Hematopoietic multipotent progenitor cell (in vitro differentiated cells): ENCODE measurements at regions not wholly inside any gene's neighbourhood (a gene's known extent, or its start where the extent isn't known, plus 50 kb on each side); places are given as distances from the start of the nearest gene placed in this dataset.
"Not testable (repeated sequence)": the region's sequence is repeated elsewhere in the genome, so short reads cannot be mapped to it uniquely, and the experiment has no call there.

Experiments
- DNase-seq, 3 donors: peaks; one replicate each; pipeline ENCODE4 v3.0.0-alpha.2; 2011 to 2015; ENCODE audit warnings: low read depth in 2 of 3, low spot score in 2 of 3

DNA sequence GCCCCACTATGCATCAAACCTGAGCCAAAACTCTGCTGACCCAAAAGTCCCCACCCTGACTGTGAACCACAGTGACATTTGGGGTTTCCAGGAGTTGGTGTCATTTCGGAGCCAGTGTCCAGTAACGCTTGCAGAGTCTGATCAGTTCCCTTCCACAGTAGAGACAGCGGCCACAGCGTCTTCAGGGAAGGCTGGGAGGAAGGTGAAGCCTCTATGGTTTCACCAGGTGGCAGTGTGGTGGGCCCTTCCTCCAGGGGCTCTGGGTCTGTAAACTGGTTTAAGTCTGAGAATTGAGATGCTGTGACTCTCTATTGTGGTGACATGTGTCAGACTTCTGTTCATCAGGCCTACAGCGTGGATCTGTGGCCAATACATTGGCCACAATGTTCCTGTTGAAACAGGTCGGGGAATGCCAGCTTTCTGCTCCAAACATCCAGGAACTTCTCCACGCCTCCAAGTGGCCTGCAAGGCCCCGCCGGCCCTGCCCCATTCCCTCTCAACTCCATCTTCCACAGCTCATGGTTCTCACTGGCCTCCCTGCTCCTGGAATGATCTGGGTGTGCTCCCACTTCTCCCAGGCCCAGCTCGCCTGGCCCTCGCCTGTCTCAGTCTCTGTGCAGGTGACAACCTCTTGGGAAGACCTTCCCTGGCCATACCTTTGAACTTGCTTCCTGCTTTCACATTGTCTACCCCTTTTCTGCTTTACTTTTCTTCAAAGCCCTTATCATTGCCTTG lies 124.5 kb upstream of the FAM20C start:
- DNase-seq: peak in 2 of 3 donors; percentile 27 to 28

DNA sequence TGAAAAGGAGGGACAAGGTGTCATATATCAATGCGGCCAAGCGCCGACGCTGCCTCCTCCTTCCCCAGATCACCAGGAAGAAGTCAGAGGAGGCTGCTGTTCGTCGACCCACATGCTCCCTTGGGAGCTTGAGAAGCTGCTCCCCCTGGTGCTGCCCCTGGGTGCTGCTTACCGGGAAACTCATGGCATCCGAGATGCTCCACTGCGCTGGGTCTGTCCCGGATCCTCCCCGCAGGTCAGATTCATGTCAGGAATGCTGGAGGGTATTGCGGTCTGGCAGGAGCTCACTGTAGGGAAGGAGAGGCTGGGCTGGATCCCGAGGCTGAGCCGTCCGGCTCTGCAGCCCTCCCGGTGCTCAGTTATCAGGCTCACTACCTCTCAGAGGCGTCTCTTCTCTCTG lies 123.7 kb upstream of the FAM20C start:
- no peak for DNase-seq

DNA sequence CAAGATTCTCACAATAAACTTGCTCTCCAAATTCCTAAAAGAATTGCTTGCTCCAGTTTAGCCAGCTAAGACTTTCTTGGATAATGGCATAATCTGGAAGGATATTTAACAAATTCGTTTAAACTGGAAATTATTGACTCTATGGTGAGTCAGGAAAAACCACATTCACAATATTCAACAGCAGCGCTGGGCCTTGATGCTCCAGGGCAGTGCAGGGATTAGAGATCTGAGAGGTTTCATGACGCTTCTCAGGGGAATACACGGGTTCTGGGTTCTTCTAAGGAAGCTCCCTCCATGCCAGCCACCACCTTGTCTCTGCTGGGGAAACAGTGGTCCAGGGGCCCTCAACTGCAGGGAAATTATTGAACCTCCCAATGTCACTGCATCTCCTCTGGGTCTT lies 123.3 kb upstream of the FAM20C start:
- DNase-seq: not testable (repeated sequence)

DNA sequence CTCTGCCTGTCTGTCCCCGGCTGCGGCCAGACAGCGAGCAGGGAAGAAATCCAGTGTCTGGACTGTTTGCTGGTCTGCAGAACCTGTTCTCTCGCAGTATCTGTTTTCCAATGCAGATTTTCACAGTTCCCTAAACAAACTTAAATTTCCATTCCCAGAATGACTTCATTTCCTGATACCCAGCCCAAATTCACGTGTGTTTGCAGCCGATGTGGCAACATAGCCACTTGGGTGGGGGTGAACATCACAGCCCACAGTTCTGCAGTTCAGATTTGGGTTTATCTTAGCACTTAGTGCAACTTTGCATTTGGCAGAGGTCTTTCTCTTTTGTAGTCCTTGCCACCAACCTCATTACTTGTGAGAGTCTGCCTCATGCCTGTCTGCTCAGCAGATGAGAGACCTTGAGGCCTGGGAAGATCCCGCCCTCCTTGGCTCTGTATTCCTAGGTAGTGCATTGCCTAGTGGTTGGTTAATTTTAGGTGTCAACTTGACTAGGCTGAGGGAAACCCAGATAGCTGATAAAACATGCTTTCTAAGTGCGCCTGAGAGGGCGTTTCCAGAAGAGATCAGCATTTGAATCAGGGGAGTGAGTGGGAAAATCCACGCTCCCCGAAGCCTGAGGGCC lies 122.8 kb upstream of the FAM20C start:
- DNase-seq: not testable (repeated sequence)

DNA sequence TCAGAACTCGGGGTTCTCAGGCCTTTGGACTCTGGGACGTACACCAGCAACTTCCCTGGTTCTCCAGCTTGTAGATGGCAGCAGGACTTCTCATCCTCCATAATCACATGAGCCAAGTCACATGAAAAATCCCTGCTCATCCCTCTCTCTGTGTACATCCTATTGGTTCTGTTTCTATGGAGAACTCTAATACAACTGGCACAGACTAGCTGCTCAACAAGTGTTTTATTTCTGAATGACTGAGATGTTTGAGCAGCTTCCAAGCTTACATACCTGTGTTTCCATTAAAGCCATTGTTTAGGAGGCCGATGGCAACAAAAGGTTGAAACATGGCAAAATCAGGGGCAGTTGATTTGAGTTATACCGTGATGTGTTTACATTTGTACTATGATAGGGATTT lies 122.2 kb upstream of the FAM20C start:
- DNase-seq: not testable (repeated sequence)

DNA sequence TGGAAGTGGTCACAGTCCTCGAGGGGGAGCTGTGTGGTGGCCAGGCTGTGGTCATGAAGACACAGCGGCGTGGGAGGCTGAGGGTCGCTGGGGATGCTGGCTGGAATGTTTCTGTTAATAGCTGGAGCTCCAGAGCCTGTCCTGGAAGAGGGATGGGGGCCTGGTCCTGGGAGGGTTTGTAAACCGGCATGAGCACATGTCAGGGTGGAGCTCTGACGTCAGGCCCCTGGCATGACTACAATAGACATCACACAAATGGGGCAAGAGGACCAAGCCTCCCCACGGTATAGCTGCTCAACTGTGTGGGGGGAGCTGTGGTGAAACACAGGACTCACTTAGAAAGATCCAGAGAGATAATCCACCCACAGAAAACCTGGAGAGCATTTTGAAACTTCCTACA lies 121.4 kb upstream of the FAM20C start:
- not testable (repeated sequence) for DNase-seq

DNA sequence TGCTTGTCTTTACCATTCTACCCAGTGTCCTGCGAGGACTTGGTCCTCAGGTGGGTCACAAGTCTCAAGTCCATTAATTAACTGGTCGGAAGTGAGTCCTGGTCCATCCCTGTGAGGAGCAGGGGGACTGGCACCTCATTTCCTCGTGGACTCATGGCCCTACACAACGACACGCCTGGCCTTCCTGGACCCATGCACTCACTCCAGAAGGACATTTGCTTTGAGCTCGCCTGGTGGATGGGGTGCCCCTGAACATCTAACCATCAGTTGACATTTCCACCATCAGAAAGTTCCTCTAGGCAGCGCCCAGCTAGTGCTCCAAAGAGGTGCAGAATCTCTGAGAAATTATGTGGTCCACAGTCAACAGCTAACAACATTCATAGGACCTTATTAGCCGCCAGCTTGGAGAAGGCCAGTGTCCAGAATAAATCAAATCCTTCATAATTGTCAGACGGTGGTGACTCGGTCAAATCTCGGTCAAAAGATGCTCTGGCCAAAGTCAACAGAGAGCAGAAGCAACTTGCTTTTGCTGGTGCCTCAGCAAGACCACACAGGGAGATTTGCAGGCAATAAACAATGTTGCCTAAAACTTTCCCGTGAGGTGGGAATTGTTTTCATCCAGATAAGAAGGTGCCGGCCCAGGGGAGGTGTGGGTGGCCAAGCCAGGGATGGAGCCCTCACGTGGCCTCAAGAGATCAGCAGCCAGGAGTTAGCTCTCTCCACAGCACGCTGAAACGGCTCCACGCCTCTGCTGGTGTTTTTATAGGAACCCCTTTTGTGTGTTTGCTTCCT lies 119.9 kb upstream of the FAM20C start:
- not testable (repeated sequence) for DNase-seq

DNA sequence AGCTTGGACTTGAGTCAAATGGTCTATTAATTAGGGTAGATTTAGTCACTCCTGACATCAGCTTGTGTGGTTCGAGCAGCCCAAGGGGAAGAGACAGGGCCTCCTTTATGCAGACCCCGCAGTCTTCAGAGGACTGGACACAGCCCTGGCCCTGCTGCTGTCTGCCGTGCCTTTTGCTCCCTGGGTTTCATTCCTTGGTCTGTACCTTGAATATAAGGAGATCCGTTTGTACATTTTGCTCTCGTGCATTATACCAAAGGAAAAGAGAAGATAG lies 119.4 kb upstream of the FAM20C start:
- DNase-seq: not testable (repeated sequence)

DNA sequence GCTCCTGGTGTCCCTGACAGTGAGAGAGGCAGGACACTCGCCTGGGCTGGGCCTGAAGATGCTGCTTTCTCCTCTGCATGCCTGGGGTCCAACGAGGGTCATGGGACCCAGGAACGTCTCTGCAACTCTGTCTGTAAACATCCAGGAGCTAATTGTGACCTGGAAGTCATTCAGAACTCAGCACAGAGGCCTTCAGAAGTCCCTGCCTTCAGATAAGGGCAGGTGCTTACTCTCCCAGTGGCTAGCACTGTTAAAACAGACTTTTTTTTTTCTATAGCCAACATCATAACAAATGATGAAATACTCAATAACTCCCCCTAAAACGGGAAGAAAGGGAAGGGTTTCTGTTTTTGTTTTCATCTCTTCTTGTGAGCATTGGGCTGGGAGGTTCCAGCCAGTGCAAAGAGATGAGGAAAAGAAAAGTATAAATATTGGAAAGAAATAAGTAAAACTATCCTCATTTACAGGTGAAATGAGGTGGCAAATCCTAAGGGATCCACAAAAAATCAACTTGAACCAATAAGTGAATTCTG lies 118.3 kb upstream of the FAM20C start:
- not testable (repeated sequence) for DNase-seq

DNA sequence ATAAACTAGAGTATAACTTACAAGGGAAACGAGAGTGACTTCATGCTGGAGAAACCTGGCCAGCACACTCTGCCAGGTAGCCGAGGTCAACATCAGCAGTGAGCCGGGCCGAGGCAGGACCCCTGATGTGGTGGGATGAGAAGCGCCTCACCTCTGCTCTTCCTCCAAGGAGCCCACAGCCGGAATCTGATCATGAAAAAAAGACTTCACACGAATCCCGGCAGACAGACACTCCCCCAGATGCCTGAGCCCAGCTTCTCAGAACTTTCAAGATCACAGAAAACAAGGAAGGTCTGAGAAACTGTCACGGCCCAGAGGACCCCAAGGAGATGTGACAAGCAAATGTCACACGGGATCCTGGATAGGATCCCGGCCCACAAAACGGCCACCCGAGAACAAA lies 116.9 kb upstream of the FAM20C start:
- not testable (repeated sequence) for DNase-seq

DNA sequence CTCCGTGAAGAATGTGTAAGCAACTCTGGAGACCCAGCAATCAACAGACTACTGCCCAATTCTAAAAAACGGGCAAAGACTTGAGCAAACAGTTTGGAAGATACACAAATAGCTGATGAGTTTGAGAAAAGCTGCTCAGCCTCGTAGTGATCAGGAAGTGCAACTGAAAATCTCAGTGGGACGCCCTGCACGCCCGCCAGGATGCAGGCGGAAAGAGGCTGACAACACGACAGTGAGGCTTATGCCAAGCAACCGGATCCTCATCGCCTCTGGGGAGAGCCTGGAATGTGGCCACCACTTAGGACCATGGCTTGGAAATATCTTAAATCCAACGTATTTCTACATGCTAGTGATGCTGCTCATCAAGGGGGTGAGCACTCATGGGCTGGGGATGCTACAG lies 116.2 kb upstream of the FAM20C start:
- not testable (repeated sequence) for DNase-seq

DNA sequence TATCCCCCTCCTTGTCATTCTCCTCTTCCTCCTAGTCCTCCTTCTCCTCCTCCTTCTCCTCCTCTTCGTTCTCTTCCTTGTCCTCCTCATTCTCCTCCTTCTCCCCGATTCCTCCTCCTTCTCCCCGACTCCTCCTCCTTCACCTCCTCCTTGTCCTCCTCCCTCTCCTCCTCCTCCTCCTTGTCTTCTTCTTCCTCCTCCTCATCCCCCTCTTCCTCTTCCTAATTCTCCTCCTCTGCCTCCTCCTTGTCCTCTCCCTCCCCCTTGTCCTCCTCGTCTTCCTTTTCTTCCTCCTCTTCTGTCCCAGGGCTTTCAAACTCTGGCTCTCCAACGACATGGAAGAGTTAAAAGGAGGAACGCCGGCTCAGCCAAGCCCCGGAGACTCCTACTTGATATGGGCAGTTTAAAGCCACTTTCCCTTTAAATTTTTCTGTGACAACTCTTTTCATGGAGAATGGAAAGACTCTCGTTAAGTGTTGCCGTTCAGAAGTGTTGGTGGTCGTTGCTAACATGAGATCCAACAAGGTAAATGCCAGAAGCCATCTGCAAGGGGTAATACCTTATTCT lies 115.5 kb upstream of the FAM20C start:
- DNase-seq: not testable (repeated sequence)

DNA sequence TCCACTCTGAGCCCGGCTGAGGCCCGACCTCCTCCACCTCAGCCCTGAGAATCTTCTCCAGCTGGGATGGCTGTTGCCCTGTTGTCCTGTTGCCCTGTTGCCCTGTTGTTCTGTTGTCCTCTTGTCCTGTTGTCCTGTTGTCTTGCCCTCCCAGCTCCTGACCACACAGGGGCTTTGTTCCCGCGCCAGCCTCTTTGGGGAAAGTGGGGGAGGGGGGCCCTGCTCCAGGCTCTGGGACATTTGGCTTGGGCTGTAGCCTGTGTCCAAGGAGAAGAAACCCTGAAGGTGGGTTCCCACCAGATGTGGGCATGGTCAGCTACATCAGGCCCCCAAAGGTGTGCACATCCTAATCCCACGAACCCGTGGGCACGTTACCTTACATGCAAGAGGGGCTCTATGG lies 113.5 kb upstream of the FAM20C start:
- DNase-seq: not testable (repeated sequence)

DNA sequence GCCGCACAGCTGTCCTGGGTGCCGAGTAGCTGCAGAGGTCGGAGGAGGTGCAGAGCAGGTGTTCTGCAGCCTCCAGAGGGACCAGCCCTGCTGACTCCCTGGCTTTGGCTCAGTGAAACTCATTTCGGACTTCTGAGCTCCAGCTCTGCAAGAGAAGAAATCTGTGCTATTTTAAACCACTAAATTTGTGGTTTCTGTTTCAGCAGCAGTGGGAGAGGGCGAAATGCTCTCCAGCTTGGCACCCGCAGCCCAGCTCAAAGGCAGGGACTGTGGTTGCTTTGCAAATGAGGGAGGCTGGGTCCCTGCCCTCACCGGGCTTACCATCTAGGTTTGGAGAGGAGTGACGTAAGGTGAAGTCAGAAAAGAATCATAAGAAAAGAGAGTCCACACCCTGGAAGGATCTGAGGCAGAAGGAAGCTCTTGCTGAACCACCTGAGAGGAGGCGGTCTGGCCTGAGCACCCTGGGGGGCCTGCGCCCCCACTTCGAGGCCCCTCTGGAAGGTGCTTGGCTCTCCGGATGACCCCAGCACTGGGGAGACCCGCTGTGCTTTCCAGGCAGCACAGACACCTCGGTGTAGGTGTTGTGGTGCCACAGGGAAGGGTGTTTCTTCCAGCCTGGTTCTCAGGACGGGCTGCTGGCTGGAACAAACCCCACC lies 112.8 kb upstream of the FAM20C start:
- not testable (repeated sequence) for DNase-seq

DNA sequence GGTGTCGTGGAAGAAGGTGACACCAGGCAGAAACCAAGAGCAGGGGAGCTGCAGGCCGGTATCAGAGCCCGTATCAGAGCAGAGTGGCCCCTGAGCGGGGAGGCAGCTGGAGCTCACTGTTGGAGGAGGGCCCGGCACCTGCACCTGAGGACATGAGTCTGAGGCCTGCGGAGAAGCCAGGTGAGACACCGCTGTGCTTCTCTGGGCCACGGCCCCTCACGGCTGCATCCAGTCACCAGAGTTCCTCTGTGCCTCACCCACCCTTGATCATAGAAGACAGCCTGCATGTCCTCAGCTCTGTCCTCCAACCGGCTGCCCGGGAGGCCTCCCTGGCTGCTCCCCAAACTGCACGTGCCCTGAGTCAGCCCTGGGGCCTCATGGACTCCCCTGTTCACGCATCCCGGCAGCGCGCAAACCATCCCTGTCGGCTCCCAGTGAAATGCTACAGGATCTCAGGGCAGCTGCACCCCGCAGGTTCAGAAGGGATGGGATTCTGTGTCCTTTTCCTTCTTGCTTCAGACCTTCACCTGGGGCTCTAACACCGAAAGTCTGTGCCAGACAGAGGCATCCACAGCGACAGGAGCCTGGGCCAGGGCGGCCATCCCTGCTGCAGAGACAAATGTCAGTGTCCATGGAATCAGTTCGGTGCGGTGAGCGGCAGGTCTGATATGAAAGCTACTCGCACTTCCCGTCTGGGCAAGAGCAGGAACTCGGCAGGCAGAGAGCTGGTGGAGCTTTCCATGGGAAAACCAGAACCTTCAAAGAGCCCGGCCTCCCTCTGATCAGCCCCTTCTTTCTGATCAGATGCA lies 111.9 kb upstream of the FAM20C start:
- DNase-seq: no peak

DNA sequence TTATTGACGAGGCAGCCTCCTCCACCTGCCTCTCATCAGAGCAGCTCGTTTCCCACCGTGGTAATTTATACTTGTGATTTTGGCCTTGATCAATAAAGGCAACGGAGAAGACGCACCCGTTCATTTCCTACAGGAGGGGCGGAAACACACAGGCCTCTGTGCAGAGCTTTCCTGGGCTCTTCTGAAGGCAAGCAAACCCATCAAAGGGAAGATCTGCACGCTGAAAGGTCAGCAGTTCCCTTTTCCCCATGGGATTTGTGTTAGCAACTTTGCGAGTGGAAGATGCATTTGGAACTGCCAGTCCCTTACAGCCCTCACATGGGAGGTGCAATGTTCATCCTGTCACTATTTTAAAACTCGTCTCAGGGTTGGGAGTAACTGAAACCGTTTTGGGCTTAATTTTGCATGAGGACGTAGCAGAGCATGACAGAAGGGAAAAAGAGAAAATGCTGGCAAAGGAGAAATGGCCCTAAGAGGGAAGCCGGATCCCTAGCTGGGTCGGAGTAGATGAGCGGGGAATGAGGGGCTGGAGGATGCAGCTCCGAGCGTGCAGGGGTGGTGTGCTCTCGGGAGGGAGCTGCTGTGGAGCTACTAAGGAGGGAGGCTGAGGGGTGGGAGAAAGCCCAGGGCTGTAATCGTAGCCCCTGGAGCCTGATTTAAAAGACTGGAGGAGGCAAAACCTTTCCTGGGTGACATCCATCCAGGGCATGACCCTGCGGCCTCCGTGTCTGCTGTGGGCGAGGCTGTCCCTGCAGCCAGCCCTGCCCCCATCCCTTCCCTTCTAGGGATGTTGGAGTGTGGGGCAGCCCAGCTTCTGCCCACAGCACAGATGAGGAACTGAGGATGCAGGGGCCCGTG lies 111.1 kb upstream of the FAM20C start:
- no peak for DNase-seq

DNA sequence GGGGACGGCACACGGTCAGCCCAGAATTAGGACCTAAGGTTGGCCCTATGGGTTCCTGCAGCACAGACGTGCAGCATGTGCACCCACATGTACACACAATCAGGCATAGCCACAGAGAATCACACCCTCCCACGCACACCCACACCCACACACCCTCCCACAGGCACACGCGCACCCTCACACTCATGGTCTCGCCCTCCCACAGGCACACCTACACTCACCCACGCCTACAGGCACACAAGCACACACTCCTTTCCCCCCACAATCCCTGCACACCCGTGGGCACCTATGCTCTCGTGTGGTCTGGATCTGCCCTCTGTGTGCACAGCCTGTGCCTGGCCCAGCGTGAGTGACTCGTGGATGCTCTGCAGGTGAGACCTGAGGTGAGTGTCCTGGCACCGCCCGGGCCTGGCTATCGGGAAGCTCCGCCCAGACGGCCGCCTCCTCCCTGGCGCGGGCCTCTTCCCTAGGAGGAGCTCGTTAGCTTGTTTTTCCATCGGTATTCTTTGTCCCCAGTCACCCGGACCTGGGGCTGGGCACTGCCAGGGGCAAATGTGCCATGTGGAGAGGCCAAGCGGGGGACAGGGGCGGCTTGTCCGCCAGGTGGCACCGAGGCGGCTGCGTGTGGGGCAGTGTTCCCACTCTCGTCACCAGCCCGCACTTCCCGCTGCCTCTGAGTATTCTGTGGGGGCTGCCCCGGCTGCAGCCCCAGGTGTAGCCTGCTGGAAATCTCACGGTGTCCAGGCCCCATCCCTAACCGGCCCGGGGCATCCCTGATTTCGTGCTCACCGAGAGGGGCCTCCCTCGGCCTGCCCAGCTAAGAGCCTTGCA lies 110.2 kb upstream of the FAM20C start:
- no peak for DNase-seq

DNA sequence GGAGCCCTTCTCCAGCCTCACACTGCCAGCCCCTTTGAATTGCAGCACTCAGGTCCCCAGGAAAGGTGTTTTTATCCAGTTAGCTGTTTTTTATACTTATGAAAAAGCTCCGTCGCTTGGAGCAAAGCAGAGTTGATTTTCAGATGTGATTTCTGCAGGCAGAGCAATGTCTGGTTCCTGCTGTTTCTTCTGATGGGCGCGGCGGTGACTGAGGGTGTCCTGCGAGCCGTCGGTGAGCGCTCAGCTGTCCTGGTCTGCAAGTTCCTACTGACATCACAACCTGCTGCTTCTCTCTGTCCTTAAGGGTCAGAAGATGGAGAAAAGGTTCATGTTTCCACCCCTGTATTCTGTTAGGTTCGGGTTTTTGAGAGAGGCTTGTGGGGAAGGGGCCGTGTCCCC lies 109.6 kb upstream of the FAM20C start:
- DNase-seq: no peak
